Ishikawa (cell line): ENCODE measurements at regions not wholly inside any gene's neighbourhood (a gene's known extent, or its start where the extent isn't known, plus 50 kb on each side); places are given as distances from the start of the nearest gene placed in this dataset.
"Not testable (repeated sequence)": the region's sequence is repeated elsewhere in the genome, so short reads cannot be mapped to it uniquely, and the experiment has no call there.

Experiments
- CEBPB ChIP-seq: IDR thresholded peaks from 2 replicates; pipeline ENCODE4 v1.6.1; 2012
- CREB1 ChIP-seq: IDR thresholded peaks from 2 replicates; pipeline ENCODE4 v1.6.1; 2012; ENCODE audit warnings: low read depth
- EGR1 ChIP-seq: IDR thresholded peaks from 2 replicates; pipeline ENCODE4 v1.6.1; 2012
- EP300 ChIP-seq: IDR thresholded peaks from 2 replicates; pipeline ENCODE4 v1.6.1; 2012; ENCODE audit warnings: borderline replicate concordance
- FOXM1 ChIP-seq: IDR thresholded peaks from 2 replicates; pipeline ENCODE4 v1.6.1; 2012; ENCODE audit warnings: low read depth, borderline replicate concordance
- RAD21 ChIP-seq: IDR thresholded peaks from 2 replicates; pipeline ENCODE4 v1.6.1; 2012; ENCODE audit warnings: low read depth
- TAF1 ChIP-seq: IDR thresholded peaks from 2 replicates; pipeline ENCODE4 v1.6.1; 2012; ENCODE audit warnings: low read depth, mild to moderate bottlenecking
- YY1 ChIP-seq: IDR thresholded peaks from 2 replicates; pipeline ENCODE4 v1.6.1; 2012; ENCODE audit warnings: low read depth
- ZBTB7A ChIP-seq: IDR thresholded peaks from 2 replicates; pipeline ENCODE4 v1.6.1; 2012; ENCODE audit warnings: low read depth
- TF ChIP-seq, protein P1 (sequence below): IDR thresholded peaks from 2 replicates; pipeline ENCODE4 v1.6.1; 2012; ENCODE audit warnings: low read depth, mild to moderate bottlenecking
- TF ChIP-seq, protein P2 (sequence below): IDR thresholded peaks from 2 replicates; pipeline ENCODE4 v1.6.1; 2012
- TF ChIP-seq, protein P3 (sequence below): IDR thresholded peaks from 2 replicates; pipeline ENCODE4 v1.6.1; 2012

DNA sequence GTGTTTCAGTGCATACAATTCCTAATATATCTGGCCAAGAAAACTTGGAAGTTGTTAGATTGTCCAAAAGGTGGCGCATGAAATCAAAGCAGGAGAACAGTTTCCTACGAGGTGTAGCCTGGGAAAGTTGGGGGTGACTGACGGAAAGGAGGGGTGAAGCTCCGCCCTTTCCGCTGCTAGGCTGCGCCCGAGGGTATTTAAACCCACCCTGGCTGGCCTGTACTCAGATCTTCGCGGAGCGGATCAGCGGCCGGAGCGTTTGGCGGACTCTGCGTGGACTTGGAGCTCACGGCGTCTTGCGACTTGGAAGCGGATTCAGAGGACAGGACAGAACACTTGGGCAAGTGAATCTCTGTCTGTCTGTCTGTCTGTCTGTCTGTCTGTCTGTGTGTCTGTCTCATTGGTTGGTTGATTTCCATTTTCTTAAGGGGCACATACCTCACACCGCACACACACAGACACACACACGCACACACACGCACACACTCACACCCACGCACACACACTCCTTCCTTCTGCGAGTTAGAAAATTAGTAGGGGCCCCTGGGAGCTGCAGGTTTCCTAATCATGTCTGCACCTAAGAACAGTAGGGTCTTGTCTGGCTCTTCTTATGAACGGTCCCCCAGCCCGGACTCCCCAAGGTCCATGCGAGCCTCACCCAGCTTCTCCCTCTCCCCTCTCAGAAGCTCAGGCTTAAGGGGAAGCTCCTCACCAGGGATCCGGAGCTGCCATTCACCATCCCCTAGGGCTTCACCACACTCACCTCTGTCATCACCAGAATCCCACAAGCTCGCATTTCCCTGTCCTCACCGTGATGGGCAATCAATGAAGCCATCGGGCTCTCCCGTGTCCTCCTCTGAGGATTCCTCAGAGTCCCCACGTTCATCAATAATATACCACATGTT lies 526.8 kb downstream of the CWH43 start:
- TF ChIP-seq, protein P1, sequence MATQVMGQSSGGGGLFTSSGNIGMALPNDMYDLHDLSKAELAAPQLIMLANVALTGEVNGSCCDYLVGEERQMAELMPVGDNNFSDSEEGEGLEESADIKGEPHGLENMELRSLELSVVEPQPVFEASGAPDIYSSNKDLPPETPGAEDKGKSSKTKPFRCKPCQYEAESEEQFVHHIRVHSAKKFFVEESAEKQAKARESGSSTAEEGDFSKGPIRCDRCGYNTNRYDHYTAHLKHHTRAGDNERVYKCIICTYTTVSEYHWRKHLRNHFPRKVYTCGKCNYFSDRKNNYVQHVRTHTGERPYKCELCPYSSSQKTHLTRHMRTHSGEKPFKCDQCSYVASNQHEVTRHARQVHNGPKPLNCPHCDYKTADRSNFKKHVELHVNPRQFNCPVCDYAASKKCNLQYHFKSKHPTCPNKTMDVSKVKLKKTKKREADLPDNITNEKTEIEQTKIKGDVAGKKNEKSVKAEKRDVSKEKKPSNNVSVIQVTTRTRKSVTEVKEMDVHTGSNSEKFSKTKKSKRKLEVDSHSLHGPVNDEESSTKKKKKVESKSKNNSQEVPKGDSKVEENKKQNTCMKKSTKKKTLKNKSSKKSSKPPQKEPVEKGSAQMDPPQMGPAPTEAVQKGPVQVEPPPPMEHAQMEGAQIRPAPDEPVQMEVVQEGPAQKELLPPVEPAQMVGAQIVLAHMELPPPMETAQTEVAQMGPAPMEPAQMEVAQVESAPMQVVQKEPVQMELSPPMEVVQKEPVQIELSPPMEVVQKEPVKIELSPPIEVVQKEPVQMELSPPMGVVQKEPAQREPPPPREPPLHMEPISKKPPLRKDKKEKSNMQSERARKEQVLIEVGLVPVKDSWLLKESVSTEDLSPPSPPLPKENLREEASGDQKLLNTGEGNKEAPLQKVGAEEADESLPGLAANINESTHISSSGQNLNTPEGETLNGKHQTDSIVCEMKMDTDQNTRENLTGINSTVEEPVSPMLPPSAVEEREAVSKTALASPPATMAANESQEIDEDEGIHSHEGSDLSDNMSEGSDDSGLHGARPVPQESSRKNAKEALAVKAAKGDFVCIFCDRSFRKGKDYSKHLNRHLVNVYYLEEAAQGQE, result not testable (repeated sequence)
- TF ChIP-seq, protein P2, sequence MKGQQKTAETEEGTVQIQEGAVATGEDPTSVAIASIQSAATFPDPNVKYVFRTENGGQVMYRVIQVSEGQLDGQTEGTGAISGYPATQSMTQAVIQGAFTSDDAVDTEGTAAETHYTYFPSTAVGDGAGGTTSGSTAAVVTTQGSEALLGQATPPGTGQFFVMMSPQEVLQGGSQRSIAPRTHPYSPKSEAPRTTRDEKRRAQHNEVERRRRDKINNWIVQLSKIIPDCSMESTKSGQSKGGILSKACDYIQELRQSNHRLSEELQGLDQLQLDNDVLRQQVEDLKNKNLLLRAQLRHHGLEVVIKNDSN, result not testable (repeated sequence)
- TF ChIP-seq YY1, TAF1, CEBPB, ZBTB7A, CREB1, FOXM1, EGR1, EP300: not testable (repeated sequence)
- TF ChIP-seq RAD21, result peak; percentile 30; the same call in 1 of the 2 replicates
- TF ChIP-seq, protein P3, sequence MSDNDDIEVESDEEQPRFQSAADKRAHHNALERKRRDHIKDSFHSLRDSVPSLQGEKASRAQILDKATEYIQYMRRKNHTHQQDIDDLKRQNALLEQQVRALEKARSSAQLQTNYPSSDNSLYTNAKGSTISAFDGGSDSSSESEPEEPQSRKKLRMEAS, result not testable (repeated sequence)
